Epithelial cell of esophagus (primary cell): ENCODE measurements at regions not wholly inside any gene's neighbourhood (a gene's known extent, or its start where the extent isn't known, plus 50 kb on each side); places are given as distances from the start of the nearest gene placed in this dataset.

Experiments used
- DNase-seq: peaks from one replicate; pipeline ENCODE4 v3.0.0; 2010; ENCODE audit warnings: low read depth
- H3K4me3 ChIP-seq: 2 replicates; pipeline ENCODE4 v1.5.1; 2011; ENCODE audit warnings: mild to moderate bottlenecking, low read length, control low read depth
- CTCF ChIP-seq: IDR thresholded peaks from 2 replicates; pipeline ENCODE4 v1.5.1; 2011; ENCODE audit warnings: low read depth, mild to moderate bottlenecking, low read length, control low read depth, inconsistent platforms; ENCODE audit not compliant: insufficient read depth; ENCODE audit errors: missing control alignments

DNA sequence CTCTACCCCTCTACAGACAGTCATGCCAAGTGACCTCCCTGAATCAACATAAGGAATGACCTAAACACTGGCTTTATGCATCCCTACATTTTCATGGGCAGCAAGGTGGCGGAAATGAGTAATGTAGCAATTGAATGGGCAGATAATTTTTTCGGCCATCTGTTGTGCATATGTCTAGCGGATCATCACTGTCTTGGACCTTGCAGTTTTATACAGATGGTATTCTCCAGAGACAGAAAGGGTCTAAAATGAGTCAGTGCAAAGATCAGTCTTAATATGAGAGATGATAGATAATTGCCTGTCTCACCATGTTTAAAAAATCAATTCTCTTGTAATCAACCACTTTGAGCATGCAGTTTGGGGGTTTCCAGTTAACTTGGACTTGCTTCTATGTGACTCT lies 177.3 kb upstream of the DKK2 start:
- no peak for DNase-seq
- no peak for TF ChIP-seq CTCF
- no peak overlapping the region for H3K4me3 ChIP-seq

DNA sequence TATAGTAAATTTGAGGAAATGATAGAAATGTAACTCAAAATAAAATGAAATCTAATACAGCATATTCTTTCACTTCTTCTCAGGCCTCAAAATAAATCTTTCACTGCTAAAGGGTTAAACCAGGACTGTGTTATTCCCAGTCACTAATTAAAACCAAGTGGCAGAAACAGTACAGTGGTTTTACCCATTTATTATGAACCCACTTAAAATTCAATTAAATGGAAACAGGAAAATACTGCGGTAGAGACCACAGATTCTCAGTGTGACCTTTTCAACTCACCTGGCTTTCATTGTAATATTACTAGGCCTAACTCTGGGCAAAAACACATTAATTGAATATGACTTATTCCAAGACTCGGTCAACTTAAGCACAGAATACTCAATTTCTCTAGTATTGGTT lies 176.5 kb upstream of the DKK2 start:
- no peak overlapping the region for H3K4me3 ChIP-seq
- no peak for TF ChIP-seq CTCF
- no peak for DNase-seq

GRCh38 chr4:107210450-107211239 lies 174.5 kb upstream of the DKK2 start:
- H3K4me3 ChIP-seq, result no peak overlapping the region
- DNase-seq, result peak; percentile 78
- no peak for TF ChIP-seq CTCF

DNA sequence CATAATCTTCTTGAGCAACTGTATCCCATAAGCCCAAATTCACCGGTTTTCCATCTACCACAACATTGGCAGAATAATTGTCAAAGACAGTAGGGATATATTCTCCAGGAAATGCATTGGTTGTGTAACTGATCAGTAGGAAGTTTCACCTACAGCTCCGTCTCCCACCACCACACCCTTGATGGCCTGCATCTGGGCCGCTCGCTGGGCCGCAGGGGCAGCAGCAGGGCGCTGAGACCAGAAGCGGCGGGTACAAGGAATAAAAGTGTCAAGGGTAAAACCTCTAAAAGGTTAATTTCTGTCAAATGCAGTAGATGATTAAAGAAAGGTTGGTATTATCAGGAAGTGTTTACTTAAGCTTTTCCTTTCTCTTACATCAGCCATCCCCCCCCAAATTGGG lies 167.6 kb upstream of the DKK2 start:
- TF ChIP-seq CTCF, result no peak
- no peak overlapping the region for H3K4me3 ChIP-seq
- DNase-seq, result no peak

DNA sequence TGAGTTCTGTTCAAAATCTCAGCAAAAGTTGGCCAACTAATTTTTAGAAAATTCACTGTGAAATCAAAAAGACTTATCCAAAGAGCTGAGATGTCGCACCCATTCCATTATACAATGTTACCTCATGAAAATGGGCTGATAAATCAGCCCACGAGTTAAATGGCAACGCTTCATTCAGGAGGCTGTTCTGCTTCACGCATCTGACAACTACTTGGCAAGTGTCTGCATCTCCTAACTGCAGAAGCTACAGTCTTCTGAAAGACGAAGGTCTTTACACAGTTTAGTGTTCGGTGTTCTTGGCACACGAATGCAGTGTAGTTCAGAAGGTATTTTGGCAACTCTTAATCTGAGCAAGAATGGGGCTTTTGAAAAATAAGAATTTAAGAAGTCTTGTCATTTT lies 166.6 kb upstream of the DKK2 start:
- TF ChIP-seq CTCF, result no peak
- H3K4me3 ChIP-seq, result no peak overlapping the region
- DNase-seq, result no peak

DNA sequence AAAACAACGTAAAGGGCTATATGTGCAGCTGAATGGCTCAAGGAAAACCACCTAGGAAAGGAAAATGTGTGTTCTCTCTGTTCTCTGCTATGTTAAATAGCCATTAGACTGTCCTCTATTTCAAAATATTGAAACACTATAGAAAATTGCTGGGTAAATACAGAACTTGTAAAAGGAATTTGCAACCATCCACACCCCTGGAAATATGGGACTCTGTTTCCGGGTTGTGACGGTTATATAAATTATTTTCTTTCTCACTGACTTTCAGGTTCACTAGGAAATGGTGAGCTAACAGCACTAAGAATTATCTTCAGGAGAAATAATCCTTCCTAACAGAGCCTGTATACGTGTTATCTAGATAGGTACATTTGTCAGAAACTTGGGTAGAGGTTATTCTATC lies 161.0 kb upstream of the DKK2 start:
- TF ChIP-seq CTCF, result no peak
- no peak for DNase-seq
- H3K4me3 ChIP-seq, result no peak overlapping the region

DNA sequence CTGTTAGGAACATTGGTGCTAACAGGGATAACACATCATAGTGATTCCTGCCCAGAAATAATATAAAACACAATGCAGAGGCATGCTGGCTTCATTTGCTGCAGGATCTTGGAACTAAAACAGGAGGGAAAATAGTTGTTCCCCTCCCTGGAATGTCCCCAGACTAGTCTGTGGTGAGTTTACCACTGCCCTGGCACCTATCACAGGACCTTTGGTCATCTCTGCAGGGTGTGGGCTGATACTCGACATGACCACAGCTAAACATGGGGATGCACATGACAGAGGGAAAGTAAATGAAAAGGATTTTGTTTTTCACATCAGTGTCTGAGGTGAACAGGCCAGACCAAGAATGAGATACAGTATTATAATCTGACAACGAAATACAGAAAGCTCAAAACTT lies 160.2 kb upstream of the DKK2 start:
- no peak for DNase-seq
- no peak for TF ChIP-seq CTCF
- H3K4me3 ChIP-seq, result no peak overlapping the region
